NCI-H510A treated with DMSO at 0.1 percent for 48 hours (cell line): ENCODE measurements at regions not wholly inside any gene's neighbourhood (a gene's known extent, or its start where the extent isn't known, plus 50 kb on each side); places are given as distances from the start of the nearest gene placed in this dataset.

ENCODE experiments used
- DNase-seq: peaks from one replicate; lab custom pipeline; 2025; lab: John Stamatoyannopoulos, UW

DNA sequence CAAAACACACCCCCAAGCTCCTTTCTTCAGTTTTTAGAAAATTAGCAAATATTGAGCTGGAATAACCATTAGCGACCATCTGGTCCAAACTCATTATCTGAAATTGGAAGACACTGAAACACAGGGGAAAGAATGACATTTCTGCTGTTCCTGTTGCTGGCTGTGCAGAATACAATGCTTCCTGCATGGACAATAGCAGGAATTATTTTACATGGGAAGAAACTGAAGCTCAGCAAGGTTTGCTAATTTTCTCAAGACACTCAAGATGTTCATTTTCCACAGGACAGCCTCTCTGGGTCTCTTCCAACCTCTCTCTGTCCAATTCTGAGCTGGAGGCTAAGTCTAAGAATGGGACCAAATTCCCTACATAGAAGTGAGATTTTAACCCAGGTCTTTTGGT is 81.9 kb upstream of the TNS3 start:
- DNase-seq, result no peak

GRCh38 chr7:47663213-47663612 is 81.3 kb upstream of the TNS3 start:
- DNase-seq, result no peak

DNA sequence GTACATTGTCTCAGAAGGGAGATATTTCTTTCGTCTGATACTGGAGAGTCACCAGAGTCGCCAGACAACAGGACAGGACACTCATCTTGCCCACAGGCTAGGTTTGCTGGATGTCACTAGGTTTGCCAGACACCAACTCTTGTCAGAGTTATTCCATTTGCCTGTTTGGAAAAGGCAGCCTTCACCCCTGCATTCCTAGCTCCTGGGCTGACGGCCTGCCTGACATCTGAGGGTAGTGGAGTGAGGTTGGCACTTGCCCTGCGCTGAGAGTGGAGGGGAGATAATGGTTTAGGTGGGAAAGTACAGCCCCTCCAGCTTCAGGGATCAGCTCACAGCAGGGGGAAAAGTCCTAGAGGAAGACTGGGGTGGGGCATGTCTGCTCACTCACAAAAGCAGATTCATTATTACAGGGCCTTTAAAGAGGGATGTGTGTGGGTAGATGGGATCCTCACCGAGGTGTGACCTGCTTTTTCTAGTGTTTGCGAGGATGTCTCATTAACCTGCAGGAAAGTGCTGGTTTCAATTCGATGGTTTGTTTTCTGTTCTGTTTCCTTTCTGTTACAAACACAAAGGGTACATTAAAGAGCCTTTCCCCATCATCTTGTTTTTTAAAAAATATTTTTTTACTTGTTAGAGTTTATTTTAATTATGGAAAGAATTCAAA is 79.3 kb upstream of the TNS3 start:
- no peak for DNase-seq

DNA sequence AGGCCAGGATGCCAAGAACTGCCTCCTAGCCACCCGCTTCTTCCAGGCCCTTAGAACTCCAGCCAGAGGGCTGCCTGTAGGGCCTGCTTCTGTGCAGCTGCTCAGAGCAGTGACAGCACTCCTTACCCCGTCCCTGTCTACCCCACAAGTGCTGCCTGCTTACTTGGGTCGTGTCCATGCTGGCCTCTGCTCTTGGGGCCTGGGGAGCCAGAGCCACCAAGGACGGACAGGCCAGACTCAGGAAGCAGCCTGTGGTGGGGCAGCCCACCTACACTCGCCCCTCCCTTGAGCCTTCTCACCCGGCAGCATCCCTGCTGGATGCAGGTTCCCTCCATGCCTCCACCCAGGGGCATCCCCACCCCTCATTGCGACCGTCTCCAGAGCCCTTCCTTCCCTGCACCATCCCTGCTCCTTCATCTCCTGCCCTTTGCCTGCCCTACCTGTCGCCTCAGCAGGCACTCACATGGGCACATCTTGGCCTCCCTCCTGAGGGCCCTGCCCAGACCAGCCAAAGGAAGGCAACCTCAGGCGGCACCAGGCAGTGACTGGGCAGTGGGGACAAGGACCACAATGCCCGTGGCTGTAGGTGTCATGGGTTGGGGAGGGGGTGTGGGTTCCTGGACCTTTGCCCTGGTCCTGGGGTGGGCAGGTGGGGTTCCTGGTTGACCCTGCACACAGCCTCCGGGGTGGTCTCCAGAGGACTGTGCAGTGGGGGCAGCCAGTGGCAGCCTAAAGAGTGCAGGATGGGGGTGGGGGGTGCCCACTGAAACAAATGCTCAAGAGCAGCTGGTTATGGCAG is 78.0 kb upstream of the TNS3 start:
- no peak for DNase-seq

GRCh38 chr7:47658886-47659635 is 77.2 kb upstream of the TNS3 start:
- DNase-seq, result no peak

DNA sequence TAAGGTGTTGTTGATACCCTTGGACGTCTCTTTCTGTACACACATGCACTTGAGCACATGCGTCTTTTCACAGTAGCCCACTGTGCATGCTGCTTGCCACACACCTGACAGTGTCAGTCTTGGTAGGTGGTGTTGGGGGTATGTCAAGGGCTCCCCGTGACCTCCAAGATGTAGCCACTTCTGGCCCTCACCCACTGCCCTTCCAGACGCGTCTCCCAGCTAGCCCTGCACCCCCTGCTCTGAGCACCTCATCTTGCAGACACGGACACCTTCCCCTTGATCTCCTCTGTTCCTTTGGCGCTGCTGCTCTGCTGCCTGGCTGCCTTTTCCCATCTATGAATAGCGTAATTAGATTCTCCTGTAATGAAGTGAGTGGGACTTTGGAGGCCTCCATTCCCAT is 75.2 kb upstream of the TNS3 start:
- DNase-seq, result no peak

DNA sequence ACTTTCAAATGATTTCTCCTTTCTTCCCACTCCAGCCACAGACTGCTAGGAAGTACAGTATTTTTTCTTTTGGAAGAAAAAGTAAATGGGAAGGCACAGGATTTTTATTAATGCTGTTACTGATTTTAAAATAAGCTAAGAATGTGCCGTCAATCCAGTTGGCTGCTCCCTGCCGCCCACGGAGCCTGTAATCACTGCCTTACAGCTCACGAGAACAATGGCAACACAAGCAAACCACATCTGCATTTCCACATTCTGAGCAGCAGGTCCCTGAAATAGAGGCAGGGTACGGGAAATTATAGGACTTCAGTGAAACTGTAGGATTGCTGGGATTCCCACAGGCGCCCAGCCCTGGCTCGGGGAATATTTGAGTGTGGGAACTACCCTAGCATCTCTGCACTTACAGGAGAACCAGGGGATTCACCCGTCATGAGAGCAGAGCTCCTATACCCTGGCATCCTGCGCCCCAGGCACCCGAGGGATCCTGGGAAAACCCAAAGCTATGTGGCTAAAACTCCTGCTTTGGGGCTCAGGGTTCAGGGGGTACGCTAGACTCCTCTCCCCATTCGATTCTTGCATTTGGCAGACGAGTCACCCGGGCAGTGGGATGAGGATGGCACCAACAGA is 72.9 kb upstream of the TNS3 start:
- no peak for DNase-seq

- DNase-seq, result no peak
These were observed 71.9 kb upstream of the TNS3 start for GRCh38 chr7:47653550-47654411.

DNA sequence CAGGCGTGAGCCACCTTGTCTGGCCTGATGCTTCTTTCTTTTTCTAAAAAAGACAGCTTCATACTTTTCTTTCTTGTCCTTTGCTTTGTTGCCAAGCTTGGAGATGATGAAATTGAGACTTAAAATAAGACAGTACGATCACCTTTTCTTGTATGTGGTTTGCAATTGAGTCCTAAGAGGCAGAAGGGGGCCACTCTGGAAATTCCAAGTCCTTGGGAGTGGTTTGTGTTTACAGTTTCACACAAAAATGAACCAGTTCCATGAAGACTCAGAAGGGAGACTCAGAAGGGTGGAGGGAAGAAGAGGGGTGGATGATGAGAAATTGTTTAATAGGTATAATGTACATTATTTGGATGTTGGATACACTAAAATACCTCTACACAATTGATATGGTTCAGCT is 70.7 kb upstream of the TNS3 start:
- DNase-seq, result no peak

- DNase-seq, result no peak
These were observed 69.7 kb upstream of the TNS3 start for GRCh38 chr7:47651355-47652317.

GRCh38 chr7:47649919-47650318 is 68.0 kb upstream of the TNS3 start:
- DNase-seq, result no peak

- DNase-seq, result no peak
These were observed 66.5 kb upstream of the TNS3 start for GRCh38 chr7:47648275-47648925.

DNA sequence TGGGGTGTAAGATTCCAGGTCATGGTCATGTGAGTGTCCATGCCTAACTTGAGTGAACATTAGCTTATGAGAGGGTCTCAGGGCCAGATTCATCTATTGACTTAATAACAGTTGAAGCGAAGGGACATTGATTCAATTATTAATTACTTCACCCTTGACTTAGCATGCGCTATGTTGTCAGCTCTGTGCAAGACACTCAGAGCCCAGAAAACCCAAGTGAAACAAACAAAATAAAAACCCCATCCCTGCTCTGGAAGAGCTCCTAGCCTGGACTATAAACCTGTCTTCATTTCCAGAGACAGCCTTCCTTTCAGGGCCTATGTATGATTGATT is 66.0 kb upstream of the TNS3 start:
- no peak for DNase-seq

DNA sequence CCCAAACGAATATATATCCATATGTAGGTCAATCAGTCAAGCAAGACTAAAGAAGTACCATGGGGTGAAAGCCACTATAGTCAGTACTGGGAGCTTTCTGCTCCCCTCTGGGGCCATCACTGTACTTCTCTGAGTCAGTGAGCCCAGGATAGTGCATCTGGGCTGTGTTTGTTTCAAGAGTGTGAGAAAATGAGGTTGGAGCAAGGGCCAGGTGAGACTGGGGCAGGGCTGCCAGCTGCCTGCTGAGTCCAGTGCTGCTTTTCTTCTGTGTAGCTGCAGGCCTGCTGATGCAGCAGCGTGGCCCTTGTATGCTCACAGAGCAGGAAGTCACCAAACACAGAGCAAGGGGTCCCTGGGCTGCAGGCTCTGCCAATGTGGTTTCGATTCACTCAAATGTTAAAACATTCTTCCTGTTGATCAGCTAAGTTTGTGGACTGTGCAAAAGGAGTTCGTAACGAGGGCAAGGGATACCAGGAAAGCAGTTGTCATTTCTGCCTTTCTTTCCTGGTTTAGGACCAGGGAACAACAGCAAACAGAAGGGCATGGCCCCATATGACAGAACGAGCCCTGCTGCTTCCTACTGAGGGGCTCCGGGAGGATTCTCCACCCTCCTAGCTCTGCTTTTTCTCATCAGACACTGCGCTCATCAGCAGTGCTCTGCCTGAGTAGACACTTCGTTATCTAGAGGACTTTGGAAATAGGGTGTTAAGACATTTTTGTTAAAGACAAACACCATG is 65.4 kb upstream of the TNS3 start:
- peak; percentile 48 for DNase-seq

DNA sequence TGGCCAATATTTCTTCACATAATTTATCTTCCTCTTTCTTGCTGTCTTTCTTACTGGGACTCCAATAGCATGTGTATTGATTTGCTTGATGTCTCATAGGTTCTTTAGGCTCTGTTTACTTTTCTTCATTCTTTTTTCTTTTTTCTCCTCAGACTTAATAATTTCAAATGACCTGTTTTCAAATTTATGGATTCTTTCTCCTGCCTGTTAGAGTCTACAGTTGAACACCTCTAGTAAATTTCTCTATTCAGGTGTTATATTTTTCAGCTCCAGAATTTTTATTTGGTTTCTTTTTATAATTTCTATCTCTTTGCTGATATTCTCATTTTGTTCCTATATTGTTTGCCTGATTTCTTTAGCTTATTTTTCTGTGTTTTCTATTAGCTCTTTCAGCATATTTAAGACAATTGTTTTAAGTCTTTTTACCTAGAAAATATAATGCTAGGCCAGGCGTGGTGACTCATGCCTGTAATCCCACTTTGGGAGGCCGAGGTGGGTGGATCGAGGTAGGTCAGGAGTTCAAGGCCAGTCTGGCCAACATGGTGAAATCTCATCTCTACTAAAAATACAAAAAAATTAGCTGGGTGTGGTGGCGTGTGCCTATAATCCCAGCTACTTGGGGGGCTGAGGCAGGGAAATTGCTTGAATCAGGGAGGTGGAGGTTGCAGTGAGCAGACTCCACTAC is 61.9 kb upstream of the TNS3 start:
- DNase-seq, result no peak

GRCh38 chr7:47640265-47640664 is 58.4 kb upstream of the TNS3 start:
- no peak for DNase-seq

GRCh38 chr7:47639495-47640110 is 57.7 kb upstream of the TNS3 start:
- DNase-seq, result no peak

DNA sequence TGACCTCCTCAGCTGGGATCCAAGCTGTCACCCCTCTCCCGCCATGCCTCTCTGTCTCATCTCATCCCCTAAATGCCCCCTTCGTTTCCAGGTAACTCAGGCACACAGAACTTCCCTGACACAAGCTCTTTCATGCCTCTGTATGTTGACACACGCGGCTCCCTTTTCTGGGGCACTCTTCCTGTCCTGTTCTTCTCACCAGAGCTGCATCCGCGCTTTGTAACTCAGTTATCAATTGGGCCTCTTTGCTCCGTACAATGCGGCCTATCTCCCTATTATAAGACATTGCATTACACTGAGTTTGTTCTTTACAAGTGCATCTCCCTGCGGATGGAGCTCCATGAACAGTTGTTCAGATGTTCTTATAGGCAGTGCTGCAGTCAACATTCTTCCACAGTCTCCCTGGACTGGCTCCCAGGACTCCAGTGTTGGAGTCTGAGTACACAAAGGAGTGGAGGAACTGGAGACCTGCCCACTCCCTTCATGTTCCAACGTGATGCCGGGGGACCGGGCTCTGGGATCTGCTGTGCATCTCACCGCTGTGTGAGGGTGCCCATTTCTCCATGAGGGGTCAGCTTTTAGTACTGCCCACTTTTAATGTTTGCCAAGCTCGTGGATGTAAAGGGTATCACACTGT is 56.9 kb upstream of the TNS3 start:
- DNase-seq, result no peak
